IMR-90 (cell line): ENCODE measurements at regions not wholly inside any gene's neighbourhood (a gene's known extent, or its start where the extent isn't known, plus 50 kb on each side); places are given as distances from the start of the nearest gene placed in this dataset.

Experiments used
- ATAC-seq: fragments of 200-7000 bp; cut with Tn5 transposase; 2 replicates; pipeline ENCODE4 v1.9.1; 2020; ENCODE audit warnings: low read depth, mild to moderate bottlenecking, moderate library complexity
- BruUV-seq: library from RNA; stranded (reverse); fragments of 400-500 nt; replicated peaks from 2 replicates; lab custom pipeline; 2021; lab: Mats Ljungman, UMichigan
- CTCF ChIA-PET: fragments of 300-600 bp; formaldehyde crosslinking; extraction: SDS; loops from one replicate; lab custom pipeline; 2021; ENCODE audit warnings: antibody characterized with exemption; lab: Yijun Ruan, JAX
- POLR2A ChIA-PET: fragments of 300-600 bp; sonication (Branson Sonifier 250); formaldehyde crosslinking; loops from one replicate; lab custom pipeline; 2022; ENCODE audit warnings: antibody characterized with exemption; ENCODE audit not compliant: unreplicated experiment; lab: Charles Lee
- DNase-seq: peaks from one replicate; pipeline ENCODE4 v3.0.0; 2013
- H2AFZ ChIP-seq: replicated peaks from 2 replicates; pipeline ENCODE3; 2013; ENCODE audit warnings: low read length, mild to moderate bottlenecking; ENCODE audit not compliant: poor library complexity
- H2AK5ac ChIP-seq: 2 replicates; pipeline ENCODE4 v1.6.1; 2013; ENCODE audit warnings: low read depth, low read length, inconsistent platforms
- H2AK9ac ChIP-seq: replicated peaks from 2 replicates; pipeline ENCODE3; 2013; ENCODE audit warnings: mild to moderate bottlenecking, low read depth, low read length, moderate library complexity; ENCODE audit not compliant: poor library complexity
- H2BK120ac ChIP-seq: 2 replicates; pipeline ENCODE4 v1.6.1; 2013; ENCODE audit warnings: low read depth, low read length, inconsistent platforms
- H2BK15ac ChIP-seq: 3 replicates; pipeline ENCODE4 v1.6.1; 2013; ENCODE audit warnings: low read depth, low read length, inconsistent platforms
- H2BK20ac ChIP-seq: 2 replicates; pipeline ENCODE4 v1.6.1; 2013; ENCODE audit warnings: low read depth, mild to moderate bottlenecking, inconsistent platforms, low read length, moderate library complexity
- H2BK5ac ChIP-seq: 2 replicates; pipeline ENCODE4 v1.6.1; 2013; ENCODE audit warnings: mild to moderate bottlenecking, low read depth, low read length, inconsistent platforms; ENCODE audit not compliant: poor library complexity, severe bottlenecking
- H3K14ac ChIP-seq: replicated peaks from 2 replicates; pipeline ENCODE4 v1.6.1; 2013; ENCODE audit warnings: low read depth, low read length, inconsistent platforms
- H3K18ac ChIP-seq: 2 replicates; pipeline ENCODE4 v1.6.1; 2013; ENCODE audit warnings: low read depth, low read length, control low read depth
- H3K23ac ChIP-seq: 2 replicates; pipeline ENCODE4 v1.6.1; 2013; ENCODE audit warnings: low read depth, low read length, inconsistent platforms
- H3K27ac ChIP-seq: 2 replicates; pipeline ENCODE4 v1.5.1; 2013; ENCODE audit warnings: mild to moderate bottlenecking, control low read depth, low read length; ENCODE audit not compliant: insufficient read depth
- H3K27me3 ChIP-seq: 2 replicates; pipeline ENCODE4 v1.6.1; 2013; ENCODE audit warnings: low read length; ENCODE audit not compliant: control insufficient read depth, insufficient read depth
- H3K36me3 ChIP-seq: 2 replicates; pipeline ENCODE4 v1.6.1; 2013; ENCODE audit warnings: low read length, mixed read lengths; ENCODE audit not compliant: control insufficient read depth, insufficient read depth
- H3K4ac ChIP-seq: 2 replicates; pipeline ENCODE4 v1.6.1; 2013; ENCODE audit warnings: low read depth, low read length, inconsistent platforms
- H3K4me1 ChIP-seq: 2 replicates; pipeline ENCODE4 v1.6.1; 2013; ENCODE audit warnings: low read length, mixed read lengths; ENCODE audit not compliant: control insufficient read depth, insufficient read depth
- H3K4me2 ChIP-seq: 2 replicates; pipeline ENCODE4 v1.6.1; 2013; ENCODE audit warnings: low read depth, mild to moderate bottlenecking, control low read depth, low read length, moderate library complexity
- H3K4me3 ChIP-seq: 2 replicates; pipeline ENCODE4 v1.5.1; 2013; ENCODE audit warnings: low read depth, mild to moderate bottlenecking, control low read depth, low read length, moderate library complexity; ENCODE audit not compliant: insufficient read depth
- H3K56ac ChIP-seq: 2 replicates; pipeline ENCODE4 v1.6.1; 2013; ENCODE audit warnings: low read length, inconsistent platforms; ENCODE audit not compliant: insufficient read depth; ENCODE audit errors: extremely low read depth
- H3K79me1 ChIP-seq, 2 experiments: 2 replicates each; pipeline ENCODE4 v1.6.1; 2013; ENCODE audit warnings: low read length in 2 of 2, inconsistent platforms in 1 of 2, low read depth in 1 of 2
- H3K9ac ChIP-seq: 2 replicates; pipeline ENCODE4 v1.6.1; 2013; ENCODE audit warnings: low read depth, low read length, control low read depth
- H3K9me1 ChIP-seq: 2 replicates; pipeline ENCODE4 v1.6.1; 2013; ENCODE audit warnings: low read length, inconsistent platforms; ENCODE audit not compliant: insufficient read depth
- H3K9me3 ChIP-seq: 2 replicates; pipeline ENCODE4 v1.6.1; 2013; ENCODE audit warnings: low read length; ENCODE audit not compliant: control insufficient read depth, insufficient read depth
- H4K20me1 ChIP-seq: 2 replicates; pipeline ENCODE4 v1.6.1; 2013; ENCODE audit warnings: low read length, inconsistent platforms; ENCODE audit not compliant: insufficient read depth
- H4K5ac ChIP-seq: 2 replicates; pipeline ENCODE4 v1.6.1; 2013; ENCODE audit warnings: mild to moderate bottlenecking, low read depth, low read length, control low read depth
- H4K8ac ChIP-seq, 2 experiments: 2 replicates each; pipeline ENCODE4 v1.6.1; 2013; ENCODE audit warnings: low read depth in 2 of 2, low read length in 2 of 2, control low read depth in 1 of 2, inconsistent platforms in 1 of 2
- H4K91ac ChIP-seq: 2 replicates; pipeline ENCODE4 v1.6.1; 2013; ENCODE audit warnings: low read depth, low read length, inconsistent platforms; ENCODE audit not compliant: insufficient read depth
- BHLHE40 ChIP-seq: fragments of 150-350 bp; IDR thresholded peaks from 2 replicates; pipeline ENCODE4 v1.6.1; 2016; ENCODE audit warnings: mild to moderate bottlenecking, low read depth, low read length
- FOS ChIP-seq: fragments of 150-350 bp; IDR thresholded peaks from 2 replicates; pipeline ENCODE4 v1.6.1; 2016; ENCODE audit warnings: low read depth, low read length
- MAFK ChIP-seq: IDR thresholded peaks from 2 replicates; pipeline ENCODE4 v1.6.1; 2012; ENCODE audit warnings: low read depth, low read length, improper control_type of control experiment
- MAZ ChIP-seq: IDR thresholded peaks from 2 replicates; pipeline ENCODE4 v1.6.1; 2012; ENCODE audit warnings: low read depth, mild to moderate bottlenecking, low read length, improper control_type of control experiment, moderate library complexity, borderline replicate concordance
- RAD21 ChIP-seq: IDR thresholded peaks from 2 replicates; pipeline ENCODE4 v1.6.1; 2012; ENCODE audit warnings: low read length, improper control_type of control experiment
- RFX5 ChIP-seq: IDR thresholded peaks from 2 replicates; pipeline ENCODE4 v1.8.0; 2012; ENCODE audit warnings: low read depth, mild to moderate bottlenecking, low read length, moderate library complexity
- WGBS, 2 experiments: methylation state at CpG; one replicate each; pipeline versions ENCODE4 v1.1.5 to v1.1.7; 2013; ENCODE audit warnings: missing lambda C conversion rate in 2 of 2; ENCODE audit not compliant: insufficient read length in 1 of 2; ENCODE audit errors: extremely low coverage in 2 of 2; 5-methylcytosine and 5-hydroxymethylcytosine counted together
- dilution Hi-C: fragments of 300-500 bp; cut with HindIII; formaldehyde crosslinking; loops from one replicate; pipeline ENCODE4 v1.14.3; 2018; ENCODE audit warnings: low sequenced_read_pairs; ENCODE audit not compliant: unreplicated experiment
- in situ Hi-C: fragments of 300-500 bp; cut with MboI; formaldehyde crosslinking; loops from 3 replicates; pipeline ENCODE4 v1.14.3; 2019; ENCODE audit warnings: low sequenced_read_pairs, inconsistent platforms, mixed read lengths
- intact Hi-C: fragments of 100-400 bp; cut with micrococcal nuclease; formaldehyde crosslinking; loops from 2 replicates; pipeline ENCODE4 v1.10.0; 2022
- TF ChIP-seq, protein P1 (sequence below): conservative IDR thresholded peaks from 2 replicates; pipeline ENCODE4 v1.5.1; 2012; ENCODE audit warnings: mild to moderate bottlenecking, low read depth, low read length, improper control_type of control experiment
- TF ChIP-seq, protein P2 (sequence below): fragments of 150-350 bp; IDR thresholded peaks from 2 replicates; pipeline ENCODE4 v1.6.1; 2017; ENCODE audit warnings: mild to moderate bottlenecking, antibody characterized with exemption, low read length, low read depth

DNA sequence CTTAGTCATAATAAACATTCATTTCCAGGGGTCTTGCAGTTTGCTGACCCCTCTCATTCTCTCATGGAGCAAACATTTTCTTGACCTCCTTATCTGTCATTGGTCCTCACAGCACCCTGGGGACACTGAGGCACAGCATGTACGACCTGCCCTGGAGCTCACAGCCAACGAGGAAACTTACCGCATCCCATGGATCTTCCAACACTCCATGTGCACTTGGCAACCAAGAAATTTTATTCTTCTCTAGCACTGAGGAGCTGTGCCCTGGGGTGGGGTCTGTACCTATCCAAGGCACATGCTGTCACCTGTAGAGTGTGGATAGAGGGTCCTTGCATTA, 69.4 kb upstream of the IGLL5 start:
- H2BK5ac ChIP-seq, result no peak overlapping the region
- H3K9me1 ChIP-seq, result no peaks in the 10 kb centered on the region
- in situ Hi-C loops (no loop called here), dilution Hi-C loops (no loop called here), intact Hi-C loops (no loop called here)
- no peak overlapping the region for H3K4ac ChIP-seq
- no peak overlapping the region for H2BK15ac ChIP-seq
- H3K18ac ChIP-seq, result no peak overlapping the region
- 47% methylated on average over 2 of the region's 3 CpGs; no CpG with 5 or more reads in 1 of the 2 experiments for WGBS, 2 experiments
- H2AFZ ChIP-seq, result no peak overlapping the region
- H3K27ac ChIP-seq, result no peak overlapping the region
- TF ChIP-seq FOS, result no peak
- TF ChIP-seq MAFK, result no peak
- TF ChIP-seq, protein P1, sequence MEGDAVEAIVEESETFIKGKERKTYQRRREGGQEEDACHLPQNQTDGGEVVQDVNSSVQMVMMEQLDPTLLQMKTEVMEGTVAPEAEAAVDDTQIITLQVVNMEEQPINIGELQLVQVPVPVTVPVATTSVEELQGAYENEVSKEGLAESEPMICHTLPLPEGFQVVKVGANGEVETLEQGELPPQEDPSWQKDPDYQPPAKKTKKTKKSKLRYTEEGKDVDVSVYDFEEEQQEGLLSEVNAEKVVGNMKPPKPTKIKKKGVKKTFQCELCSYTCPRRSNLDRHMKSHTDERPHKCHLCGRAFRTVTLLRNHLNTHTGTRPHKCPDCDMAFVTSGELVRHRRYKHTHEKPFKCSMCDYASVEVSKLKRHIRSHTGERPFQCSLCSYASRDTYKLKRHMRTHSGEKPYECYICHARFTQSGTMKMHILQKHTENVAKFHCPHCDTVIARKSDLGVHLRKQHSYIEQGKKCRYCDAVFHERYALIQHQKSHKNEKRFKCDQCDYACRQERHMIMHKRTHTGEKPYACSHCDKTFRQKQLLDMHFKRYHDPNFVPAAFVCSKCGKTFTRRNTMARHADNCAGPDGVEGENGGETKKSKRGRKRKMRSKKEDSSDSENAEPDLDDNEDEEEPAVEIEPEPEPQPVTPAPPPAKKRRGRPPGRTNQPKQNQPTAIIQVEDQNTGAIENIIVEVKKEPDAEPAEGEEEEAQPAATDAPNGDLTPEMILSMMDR, result no peak
- no peak for TF ChIP-seq MAZ
- no peak for TF ChIP-seq RAD21
- TF ChIP-seq RFX5, result no peak
- TF ChIP-seq, protein P2, sequence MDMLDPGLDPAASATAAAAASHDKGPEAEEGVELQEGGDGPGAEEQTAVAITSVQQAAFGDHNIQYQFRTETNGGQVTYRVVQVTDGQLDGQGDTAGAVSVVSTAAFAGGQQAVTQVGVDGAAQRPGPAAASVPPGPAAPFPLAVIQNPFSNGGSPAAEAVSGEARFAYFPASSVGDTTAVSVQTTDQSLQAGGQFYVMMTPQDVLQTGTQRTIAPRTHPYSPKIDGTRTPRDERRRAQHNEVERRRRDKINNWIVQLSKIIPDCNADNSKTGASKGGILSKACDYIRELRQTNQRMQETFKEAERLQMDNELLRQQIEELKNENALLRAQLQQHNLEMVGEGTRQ, result no peak
- no peak for TF ChIP-seq BHLHE40
- no peak overlapping the region for H2AK9ac ChIP-seq
- H2AK5ac ChIP-seq, result no peak overlapping the region
- no peak overlapping the region for H2BK120ac ChIP-seq
- no peak overlapping the region for H3K23ac ChIP-seq
- BruUV-seq, result no TSS peak
- H4K91ac ChIP-seq, result no peak overlapping the region
- no peak overlapping the region for H4K8ac ChIP-seq
- DNase-seq (no peak), ATAC-seq (no peak)
- H3K4me1 ChIP-seq, result no peaks in the 10 kb centered on the region
- CTCF ChIA-PET, result no interaction called here
- H3K56ac ChIP-seq, result no peak overlapping the region
- H3K14ac ChIP-seq, result no peak overlapping the region
- no peak overlapping the region for H4K5ac ChIP-seq
- H3K27me3 ChIP-seq, result peaks cover 4% of the 10 kb centered on the region; the same call in 1 of the 2 replicates
- POLR2A ChIA-PET, result interaction anchor here (0.6 kb wide), 1 partner anchor 10 kb away, joined by 4 read pairs; no protein-coding TSS in a partner anchor
- no peak overlapping the region for H3K4me3 ChIP-seq
- H3K36me3 ChIP-seq, result no peaks in the 10 kb centered on the region
- no peak overlapping the region for H3K9ac ChIP-seq
- no peaks in the 10 kb centered on the region for H4K20me1 ChIP-seq
- no peak overlapping the region for H3K4me2 ChIP-seq
- H3K79me1 ChIP-seq, result no peaks in the 10 kb centered on the region
- H2BK20ac ChIP-seq, result no peak overlapping the region
- H3K9me3 ChIP-seq, result no peaks in the 10 kb centered on the region
